Neuron (in vitro differentiated cells): ENCODE measurements at regions not wholly inside any gene's neighbourhood (a gene's known extent, or its start where the extent isn't known, plus 50 kb on each side); places are given as distances from the start of the nearest gene placed in this dataset.

Source experiments
- H2AFZ ChIP-seq: one replicate; pipeline ENCODE4 v1.6.1; 2013; ENCODE audit warnings: low read depth, mild to moderate bottlenecking, inconsistent platforms, low read length, moderate library complexity
- H3K27me3 ChIP-seq: one replicate; pipeline ENCODE4 v1.6.1; 2013; ENCODE audit warnings: low read length; ENCODE audit not compliant: insufficient read depth
- H3K36me3 ChIP-seq: one replicate; pipeline ENCODE4 v1.6.1; 2013; ENCODE audit warnings: low read length; ENCODE audit not compliant: insufficient read depth
- H3K4me1 ChIP-seq: one replicate; pipeline ENCODE4 v1.6.1; 2013; ENCODE audit warnings: low read length; ENCODE audit not compliant: insufficient read depth
- H3K4me3 ChIP-seq: 2 replicates; pipeline ENCODE4 v1.5.1; 2013; ENCODE audit warnings: mild to moderate bottlenecking, low read length, moderate library complexity
- H3K9me3 ChIP-seq: one replicate; pipeline ENCODE4 v1.6.1; 2013; ENCODE audit warnings: low read length

DNA sequence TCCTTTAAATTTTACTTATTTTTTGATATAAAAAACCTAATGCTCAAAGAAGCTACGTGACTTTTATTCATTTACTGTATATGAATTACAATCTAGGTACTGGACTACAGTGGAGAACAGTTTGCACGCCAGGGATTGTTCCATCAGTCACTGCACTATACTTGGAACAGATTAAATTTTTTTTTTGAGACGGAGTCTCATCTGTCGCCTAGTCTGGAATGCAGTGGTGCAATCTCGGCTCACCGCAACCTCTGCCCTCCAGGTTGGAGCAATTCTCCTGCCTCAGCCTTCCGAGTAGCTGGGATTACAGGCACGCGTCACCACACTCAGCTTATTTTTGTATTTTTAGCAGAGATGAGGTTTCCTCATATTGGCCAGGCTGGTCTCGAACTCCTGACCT lies 330.0 kb upstream of the SLC14A2 start:
- Histone ChIP-seq H3K27me3 (no peaks in the 10 kb centered on the region), H3K9me3 (no peaks in the 10 kb centered on the region), H3K4me1 (no peaks in the 10 kb centered on the region), H3K36me3 (no peaks in the 10 kb centered on the region), H2AFZ (no peak overlapping the region), H3K4me3 (no peak overlapping the region)

DNA sequence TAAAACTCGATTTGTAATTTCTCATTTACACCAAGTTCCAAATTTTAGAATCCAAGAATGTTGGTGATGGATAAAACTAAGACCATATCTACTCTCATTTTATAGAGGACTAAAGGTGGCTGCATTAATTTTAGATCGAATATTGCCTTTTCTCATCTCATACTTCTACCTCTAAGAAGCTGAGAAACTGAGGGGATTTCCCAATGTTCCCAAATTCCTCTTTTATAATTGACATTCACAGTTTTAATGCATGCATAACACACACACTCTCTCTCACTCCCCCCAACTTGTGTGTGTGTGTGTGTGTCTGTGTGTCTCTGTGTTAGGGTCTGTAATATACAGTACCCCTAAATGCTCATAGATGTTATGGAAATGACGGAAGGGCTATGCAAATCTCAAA lies 328.8 kb upstream of the SLC14A2 start:
- Histone ChIP-seq H2AFZ (no peak overlapping the region), H3K4me1 (peaks cover 2% of the 10 kb centered on the region), H3K9me3 (no peaks in the 10 kb centered on the region), H3K27me3 (no peaks in the 10 kb centered on the region), H3K4me3 (no peak overlapping the region), H3K36me3 (no peaks in the 10 kb centered on the region)

DNA sequence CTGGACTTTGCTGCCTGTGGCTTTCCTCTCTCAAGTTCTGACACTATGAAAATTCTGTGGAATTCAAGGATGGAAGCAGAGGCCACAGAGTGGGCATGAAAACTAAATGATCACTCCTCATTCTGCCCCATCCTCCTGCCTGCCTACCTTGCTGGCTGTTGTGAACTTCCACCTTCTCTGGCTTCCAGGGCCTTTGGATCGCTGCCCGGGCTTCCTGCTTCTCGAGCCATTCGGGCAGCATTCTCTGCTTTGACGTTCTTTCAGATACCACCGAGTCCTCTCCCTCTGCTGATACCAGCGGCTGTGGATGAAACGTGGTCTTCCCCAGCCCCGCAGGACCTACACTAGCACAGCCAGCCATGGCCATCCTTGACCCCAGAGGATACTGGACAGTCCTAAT lies 327.7 kb upstream of the SLC14A2 start:
- Histone ChIP-seq H2AFZ (no peak overlapping the region), H3K4me3 (no peak overlapping the region)

DNA sequence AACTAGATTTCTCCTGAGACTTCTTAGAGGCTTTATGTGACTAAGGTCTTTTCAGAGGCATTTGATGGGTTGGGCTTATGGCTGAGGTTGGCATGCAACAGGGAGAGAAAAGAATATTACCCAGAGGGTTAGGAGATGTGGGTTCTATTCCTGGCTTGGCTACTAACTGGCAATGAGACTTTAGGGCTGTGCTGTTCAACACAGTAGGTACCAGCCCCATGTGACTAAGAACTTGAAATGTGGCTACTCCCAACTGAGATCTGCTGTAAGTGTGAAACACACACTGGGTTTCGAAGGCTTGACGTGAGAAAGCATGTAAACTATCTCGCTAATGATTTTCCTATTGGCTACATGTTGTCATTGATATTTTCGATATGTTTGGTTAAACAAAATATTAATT lies 324.9 kb upstream of the SLC14A2 start:
- no peaks in the 10 kb centered on the region for H3K27me3 ChIP-seq
- H2AFZ ChIP-seq = no peak overlapping the region
- H3K36me3 ChIP-seq = no peaks in the 10 kb centered on the region
- peaks cover 18% of the 10 kb centered on the region for H3K4me1 ChIP-seq
- H3K4me3 ChIP-seq = no peak overlapping the region
- H3K9me3 ChIP-seq = no peaks in the 10 kb centered on the region

More for the DNA sequence above, 327.7 kb upstream of the SLC14A2 start:
- Histone ChIP-seq H3K4me1 (peaks cover 13% of the 10 kb centered on the region), H3K27me3 (no peaks in the 10 kb centered on the region), H3K9me3 (no peaks in the 10 kb centered on the region), H3K36me3 (no peaks in the 10 kb centered on the region)

DNA sequence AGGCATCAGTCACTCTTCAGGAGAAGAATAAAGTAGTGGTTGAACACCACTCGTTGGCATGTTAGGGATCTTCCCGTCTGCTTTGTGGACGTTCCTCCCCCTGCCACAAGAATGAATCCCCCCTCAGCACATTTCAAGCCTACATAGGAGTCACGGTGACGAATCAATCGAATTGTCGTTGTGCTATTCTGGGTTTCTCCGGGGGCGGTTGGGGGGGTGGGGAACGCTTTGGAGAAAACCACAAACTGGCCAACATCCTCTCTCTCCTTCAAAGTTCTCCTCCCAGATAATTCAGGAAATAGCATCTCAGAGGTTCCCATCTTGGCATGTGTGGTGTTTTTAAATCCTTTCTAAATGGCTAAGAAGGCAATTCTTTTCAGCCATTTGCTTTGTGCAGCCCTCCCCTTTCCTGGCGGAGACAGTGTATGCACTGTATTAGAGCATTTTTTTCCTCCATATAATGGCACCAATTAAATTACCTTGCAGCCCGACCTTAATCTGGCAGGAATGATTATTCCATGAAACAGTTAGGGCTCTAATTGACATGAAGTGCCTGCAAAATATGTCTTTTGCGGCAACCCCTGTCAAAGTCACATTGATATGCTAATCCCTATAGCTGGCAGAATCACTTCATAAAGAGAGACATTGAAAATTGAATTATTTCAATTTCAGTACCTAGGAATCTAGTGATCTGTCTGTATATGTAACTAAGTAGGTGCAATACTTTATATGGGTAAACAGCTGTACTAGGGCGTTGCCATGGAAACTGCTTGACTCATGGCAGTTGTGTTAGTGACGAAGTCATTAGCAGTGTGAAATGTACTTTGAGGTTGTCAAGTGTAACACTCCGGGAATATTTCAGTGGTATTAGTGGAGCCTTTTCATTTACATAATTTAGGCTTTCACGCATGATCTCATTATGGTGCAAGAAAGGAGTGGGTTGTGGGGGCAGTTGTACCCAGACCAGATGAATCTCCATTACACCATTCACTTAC lies 323.4 kb upstream of the SLC14A2 start:
- Histone ChIP-seq H3K27me3 (no peaks in the 10 kb centered on the region), H3K9me3 (no peaks in the 10 kb centered on the region), H3K4me1 (peaks cover 18% of the 10 kb centered on the region), H3K4me3 (peak overlapping the region; percentile 14), H3K36me3 (no peaks in the 10 kb centered on the region), H2AFZ (peak overlapping the region; percentile 84)

DNA sequence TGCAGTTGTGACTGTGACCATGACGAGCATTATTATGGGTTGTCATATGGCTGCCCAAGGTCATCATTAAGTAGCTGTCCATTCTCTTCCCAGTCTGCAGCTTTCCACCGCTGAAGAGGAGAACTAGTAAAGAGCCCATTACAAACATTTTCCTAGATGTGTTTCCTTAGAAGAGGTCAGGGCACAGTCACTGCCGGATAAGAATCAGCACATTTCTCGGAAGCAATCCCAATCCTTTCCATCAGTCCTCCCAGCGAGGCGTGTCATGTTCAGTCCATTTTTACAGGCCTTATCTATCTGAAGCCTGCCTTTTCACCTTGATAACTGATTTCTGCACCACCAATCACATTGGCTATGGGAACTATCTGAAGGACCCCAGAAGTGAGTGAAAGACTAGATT lies 319.9 kb upstream of the SLC14A2 start:
- no peaks in the 10 kb centered on the region for H3K9me3 ChIP-seq
- H3K36me3 ChIP-seq = no peaks in the 10 kb centered on the region
- H3K4me1 ChIP-seq = peaks cover 32% of the 10 kb centered on the region
- H2AFZ ChIP-seq = no peak overlapping the region
- no peak overlapping the region for H3K4me3 ChIP-seq
- no peaks in the 10 kb centered on the region for H3K27me3 ChIP-seq

DNA sequence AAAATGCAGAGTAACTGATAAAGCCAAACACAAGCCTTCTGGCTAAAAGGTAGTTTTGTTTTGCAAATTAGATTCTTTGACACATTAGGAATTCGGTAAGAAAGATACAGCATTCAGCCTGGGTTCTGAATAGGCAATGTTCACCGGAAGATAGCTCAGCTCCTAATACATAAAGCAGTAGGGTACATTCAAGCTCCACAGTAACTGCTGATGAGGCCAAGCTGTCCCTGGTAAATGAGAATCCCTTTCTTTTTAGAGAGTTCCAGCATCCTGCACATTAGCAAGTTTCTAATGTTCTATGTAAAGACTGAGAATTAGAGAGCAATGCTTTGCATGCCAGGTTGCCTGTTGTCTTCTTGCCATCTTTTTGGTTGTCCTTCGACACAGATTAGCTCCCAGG lies 316.3 kb upstream of the SLC14A2 start:
- no peaks in the 10 kb centered on the region for H3K36me3 ChIP-seq

DNA sequence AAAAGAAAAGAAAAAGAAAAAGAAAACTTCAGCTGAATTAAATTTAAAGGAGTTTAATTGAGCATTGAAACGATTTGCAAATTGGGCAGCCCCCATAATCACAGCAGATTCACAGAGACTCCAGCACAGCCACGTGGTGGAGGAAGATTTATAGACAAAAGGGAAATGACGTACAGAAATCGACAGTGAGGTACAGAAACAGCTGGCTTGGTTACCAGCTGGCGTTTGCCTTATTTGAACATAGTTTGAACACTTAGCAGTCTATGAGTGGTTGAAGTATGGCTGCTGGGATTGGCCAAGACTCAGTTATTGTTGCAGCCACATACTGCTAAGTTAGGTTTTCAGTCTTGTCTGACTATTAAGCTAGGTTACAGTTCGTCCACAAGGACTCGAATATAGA lies 312.2 kb upstream of the SLC14A2 start:
- peaks cover 14% of the 10 kb centered on the region for H3K4me1 ChIP-seq
- H3K9me3 ChIP-seq = no peaks in the 10 kb centered on the region
- no peaks in the 10 kb centered on the region for H3K27me3 ChIP-seq
- H2AFZ ChIP-seq = no peak overlapping the region
- no peaks in the 10 kb centered on the region for H3K36me3 ChIP-seq
- no peak overlapping the region for H3K4me3 ChIP-seq

More for the DNA sequence above, 316.3 kb upstream of the SLC14A2 start:
- H3K9me3 ChIP-seq = no peaks in the 10 kb centered on the region
- H2AFZ ChIP-seq = no peak overlapping the region
- no peaks in the 10 kb centered on the region for H3K27me3 ChIP-seq
- H3K4me3 ChIP-seq = no peak overlapping the region
- H3K4me1 ChIP-seq = peaks cover 14% of the 10 kb centered on the region

DNA sequence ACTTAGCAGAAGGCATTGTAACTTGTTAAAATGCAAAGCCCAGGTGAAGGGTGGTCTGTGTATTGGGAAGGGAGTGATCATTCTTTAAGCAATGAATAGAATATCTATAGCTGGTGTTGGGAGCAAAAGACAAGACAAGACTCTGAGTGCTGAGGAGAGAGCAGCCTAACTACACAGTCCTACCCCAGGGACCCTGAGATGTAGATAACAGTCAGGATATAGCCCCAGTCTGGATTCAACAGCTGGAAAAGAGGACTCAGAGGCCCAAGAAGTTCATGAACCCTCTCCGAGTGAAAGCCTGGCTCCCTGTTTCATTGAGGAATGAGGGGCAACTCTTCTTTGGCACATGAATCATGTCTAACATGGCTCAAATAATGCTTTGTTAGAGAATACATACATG lies 310.7 kb upstream of the SLC14A2 start:
- no peaks in the 10 kb centered on the region for H3K27me3 ChIP-seq
- no peaks in the 10 kb centered on the region for H3K4me1 ChIP-seq
- no peak overlapping the region for H3K4me3 ChIP-seq
- no peaks in the 10 kb centered on the region for H3K9me3 ChIP-seq
- H2AFZ ChIP-seq = no peak overlapping the region
- H3K36me3 ChIP-seq = no peaks in the 10 kb centered on the region

DNA sequence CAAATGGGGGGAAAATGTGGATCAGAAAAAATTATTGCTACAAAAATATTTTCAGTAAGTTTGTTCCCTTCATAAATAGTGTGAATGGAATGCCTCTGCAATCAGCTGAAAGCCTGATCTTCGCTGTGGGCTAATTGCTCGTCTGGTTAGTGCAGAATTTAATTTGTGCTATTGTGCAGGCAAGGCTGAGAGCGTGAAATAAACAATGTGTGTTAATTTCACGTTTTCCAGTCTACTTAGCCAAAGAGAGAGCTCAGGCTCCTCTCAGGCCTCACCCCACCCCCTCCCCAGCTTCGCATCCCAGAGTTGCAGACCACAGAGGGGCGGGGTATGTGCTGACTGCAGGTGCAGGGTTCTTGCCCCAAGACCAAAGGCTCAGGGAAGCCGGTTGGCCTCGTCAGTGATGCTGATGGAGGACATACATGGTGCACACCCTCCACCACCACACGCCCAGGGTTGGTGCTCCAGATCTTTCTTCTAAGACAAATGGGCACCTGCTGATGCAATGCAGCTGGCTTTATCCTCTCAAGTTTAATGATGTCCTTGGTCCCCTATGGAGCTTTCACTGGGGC lies 302.6 kb upstream of the SLC14A2 start:
- no peak overlapping the region for H3K4me3 ChIP-seq
- no peaks in the 10 kb centered on the region for H3K9me3 ChIP-seq
- no peaks in the 10 kb centered on the region for H3K27me3 ChIP-seq
- no peak overlapping the region for H2AFZ ChIP-seq
- no peaks in the 10 kb centered on the region for H3K36me3 ChIP-seq
- no peaks in the 10 kb centered on the region for H3K4me1 ChIP-seq

DNA sequence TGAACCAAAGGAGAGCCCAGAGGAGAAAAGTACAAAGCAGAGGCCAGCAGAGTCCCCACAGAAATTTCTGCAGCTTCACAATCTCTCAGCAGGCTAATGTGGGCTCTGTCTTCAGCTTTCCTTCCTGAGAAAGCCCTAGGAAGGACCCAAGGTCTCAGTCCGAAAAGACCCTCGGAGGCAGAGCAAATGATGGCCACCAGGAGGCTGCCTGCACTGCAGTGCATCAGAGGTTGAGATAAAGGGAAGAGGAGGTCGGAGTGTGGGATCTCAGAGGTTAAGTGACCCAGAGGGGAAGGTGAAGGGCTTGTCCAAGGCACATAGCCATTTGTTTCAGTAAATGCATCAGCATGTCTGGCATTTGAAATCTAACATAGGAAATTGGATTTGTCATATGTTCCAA lies 299.1 kb upstream of the SLC14A2 start:
- no peak overlapping the region for H2AFZ ChIP-seq
- no peak overlapping the region for H3K4me3 ChIP-seq
- H3K36me3 ChIP-seq = no peaks in the 10 kb centered on the region
- no peaks in the 10 kb centered on the region for H3K4me1 ChIP-seq
- H3K9me3 ChIP-seq = no peaks in the 10 kb centered on the region
- no peaks in the 10 kb centered on the region for H3K27me3 ChIP-seq

DNA sequence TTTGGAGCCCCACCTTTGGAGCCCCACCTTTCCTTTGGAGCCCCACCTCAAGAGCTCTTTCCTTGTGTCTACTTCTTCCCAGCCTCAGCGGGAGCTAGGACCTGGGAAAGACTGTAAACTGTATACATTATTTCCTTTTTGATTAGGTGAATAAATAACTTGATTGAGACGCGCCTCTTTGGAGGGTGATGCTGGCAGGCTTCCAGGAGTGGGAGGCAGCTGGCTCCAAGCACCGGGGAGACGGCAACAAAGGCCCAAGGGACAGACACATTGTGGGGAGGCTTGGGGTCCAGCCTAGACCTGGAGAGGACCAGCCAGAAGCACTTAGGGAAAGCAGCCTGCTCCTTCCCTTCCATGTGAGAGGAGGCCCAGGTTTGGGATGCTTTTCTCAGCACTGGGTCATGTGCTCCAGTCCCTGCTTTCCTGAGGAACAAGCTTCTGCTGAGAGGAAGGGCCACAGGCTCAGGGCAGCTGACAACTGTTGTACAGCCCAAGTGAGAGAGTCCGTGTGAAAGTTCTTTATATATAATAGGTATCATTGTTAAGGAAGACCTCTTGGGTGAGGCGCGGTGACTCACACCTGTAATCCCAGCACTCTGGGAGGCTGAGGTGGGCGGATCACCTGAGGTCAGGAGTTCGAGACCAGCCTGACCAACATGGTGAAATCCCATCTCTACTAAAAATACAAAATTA lies 297.2 kb upstream of the SLC14A2 start:
- Histone ChIP-seq H3K27me3 (no peaks in the 10 kb centered on the region), H3K4me1 (no peaks in the 10 kb centered on the region), H3K9me3 (no peaks in the 10 kb centered on the region), H3K4me3 (no peak overlapping the region), H2AFZ (no peak overlapping the region), H3K36me3 (no peaks in the 10 kb centered on the region)

DNA sequence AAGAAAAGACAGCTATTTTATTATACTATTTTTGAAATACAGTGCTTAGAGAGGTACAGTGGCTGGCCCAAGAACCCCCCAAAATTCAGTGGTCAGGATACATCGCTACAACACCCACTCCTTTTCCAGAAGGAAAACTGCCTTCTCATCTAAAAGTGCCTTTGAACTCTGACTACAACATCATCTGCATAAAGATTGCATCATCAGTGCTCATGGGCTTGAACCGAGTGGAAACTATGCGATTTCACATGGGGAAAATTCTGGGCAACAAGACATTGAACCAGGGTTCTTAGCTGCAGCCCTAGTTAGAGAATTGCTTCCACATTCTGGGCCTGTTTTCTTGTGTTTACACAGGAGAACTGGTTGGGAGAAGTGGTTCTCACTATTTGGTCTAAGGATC lies 294.6 kb upstream of the SLC14A2 start:
- Histone ChIP-seq H3K9me3 (no peaks in the 10 kb centered on the region), H3K36me3 (no peaks in the 10 kb centered on the region), H3K4me1 (peaks cover 20% of the 10 kb centered on the region)

More for the DNA sequence above, 294.6 kb upstream of the SLC14A2 start:
- Histone ChIP-seq H3K27me3 (no peaks in the 10 kb centered on the region), H2AFZ (no peak overlapping the region), H3K4me3 (no peak overlapping the region)
